ENCODE measurements at regions not wholly inside any gene's neighbourhood (a gene's known extent, or its start where the extent isn't known, plus 50 kb on each side); places are given as distances from the start of the nearest gene placed in this dataset.

DNA sequence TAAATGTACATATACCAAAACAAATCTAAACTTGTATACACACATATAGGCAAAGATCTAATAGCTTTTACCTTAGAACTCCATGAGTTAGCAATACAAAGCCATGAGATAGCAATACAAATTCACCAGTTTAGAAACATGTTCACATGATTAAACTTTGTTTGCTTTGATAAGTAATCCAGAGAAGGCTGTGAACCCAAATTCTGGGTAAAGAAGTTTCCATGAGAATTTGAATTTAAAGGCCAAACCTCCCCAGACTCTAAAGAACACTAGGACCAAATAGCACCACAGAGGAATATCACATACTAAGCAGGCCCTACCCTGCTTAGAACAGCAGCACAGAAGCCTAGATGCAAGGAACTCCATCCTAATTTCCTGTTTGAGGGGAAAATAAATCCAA lies 83.7 kb upstream of the TP63 start:
- no peak overlapping the region for H3K9ac ChIP-seq (ENCODE audit: extremely low read depth, low read length, poor library complexity, severe bottlenecking)
- TF ChIP-seq, protein P1, sequence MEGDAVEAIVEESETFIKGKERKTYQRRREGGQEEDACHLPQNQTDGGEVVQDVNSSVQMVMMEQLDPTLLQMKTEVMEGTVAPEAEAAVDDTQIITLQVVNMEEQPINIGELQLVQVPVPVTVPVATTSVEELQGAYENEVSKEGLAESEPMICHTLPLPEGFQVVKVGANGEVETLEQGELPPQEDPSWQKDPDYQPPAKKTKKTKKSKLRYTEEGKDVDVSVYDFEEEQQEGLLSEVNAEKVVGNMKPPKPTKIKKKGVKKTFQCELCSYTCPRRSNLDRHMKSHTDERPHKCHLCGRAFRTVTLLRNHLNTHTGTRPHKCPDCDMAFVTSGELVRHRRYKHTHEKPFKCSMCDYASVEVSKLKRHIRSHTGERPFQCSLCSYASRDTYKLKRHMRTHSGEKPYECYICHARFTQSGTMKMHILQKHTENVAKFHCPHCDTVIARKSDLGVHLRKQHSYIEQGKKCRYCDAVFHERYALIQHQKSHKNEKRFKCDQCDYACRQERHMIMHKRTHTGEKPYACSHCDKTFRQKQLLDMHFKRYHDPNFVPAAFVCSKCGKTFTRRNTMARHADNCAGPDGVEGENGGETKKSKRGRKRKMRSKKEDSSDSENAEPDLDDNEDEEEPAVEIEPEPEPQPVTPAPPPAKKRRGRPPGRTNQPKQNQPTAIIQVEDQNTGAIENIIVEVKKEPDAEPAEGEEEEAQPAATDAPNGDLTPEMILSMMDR (conservative IDR thresholded peaks at IDR 0.05) = no peak
- Mint-ChIP-seq H3K27me3 (ENCODE audit: insufficient read depth) (no peaks in the 10 kb centered on the region), H3K9me3 (peaks cover 4% of the 10 kb centered on the region), H3K4me1 (no peaks in the 10 kb centered on the region), H3K4me3 (no peak overlapping the region), H3K27ac (no peak overlapping the region), H3K36me3 (ENCODE audit: low read depth) (no peaks in the 10 kb centered on the region)
- no peaks in the 10 kb centered on the region for H3K36me3 ChIP-seq (ENCODE audit: control insufficient read depth, insufficient read depth, low read length)
- H3K4me1 ChIP-seq (ENCODE audit: control insufficient read depth, insufficient read depth, low read length) = no peaks in the 10 kb centered on the region
- H3K27me3 ChIP-seq (ENCODE audit: control insufficient read depth, insufficient read depth, low read length, poor library complexity, severe bottlenecking) = no peaks in the 10 kb centered on the region
- no peak overlapping the region for H3K4me3 ChIP-seq (ENCODE audit: low read length)
- H3K27ac ChIP-seq (ENCODE audit: low read depth, low read length) = no peak overlapping the region
- no peak for DNase-seq
- H3K9me3 ChIP-seq (ENCODE audit: control insufficient read depth, low read length) = peaks cover 8% of the 10 kb centered on the region

DNA sequence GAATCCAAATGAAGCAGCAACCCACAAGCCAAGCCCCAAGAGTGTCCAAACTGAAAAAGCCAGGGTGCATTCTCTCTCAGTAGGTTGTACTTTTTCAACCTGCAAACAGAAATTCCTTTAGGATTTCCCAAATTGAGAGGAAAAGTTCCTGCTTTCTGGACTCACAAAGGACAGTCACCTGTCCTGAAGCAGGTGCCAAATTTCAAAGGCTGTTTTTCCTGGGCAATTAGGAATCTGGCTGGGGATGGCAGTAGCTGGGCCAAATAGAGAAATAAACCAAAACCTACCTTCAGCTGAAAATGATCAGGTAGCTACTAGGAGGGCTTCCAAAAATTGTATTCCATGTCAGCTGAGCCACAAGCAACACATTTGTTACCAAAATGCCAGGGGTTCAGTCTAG lies 83.1 kb upstream of the TP63 start:
- H3K36me3 ChIP-seq (ENCODE audit: control insufficient read depth, insufficient read depth, low read length) = no peaks in the 10 kb centered on the region
- peaks cover 8% of the 10 kb centered on the region for H3K9me3 ChIP-seq (ENCODE audit: control insufficient read depth, low read length)
- H3K36me3 Mint-ChIP-seq (ENCODE audit: low read depth) = no peaks in the 10 kb centered on the region
- no peak for DNase-seq
- TF ChIP-seq, protein P1 (conservative IDR thresholded peaks at IDR 0.05) = no peak
- H3K4me3 Mint-ChIP-seq = no peak overlapping the region
- no peak overlapping the region for H3K27ac Mint-ChIP-seq
- no peaks in the 10 kb centered on the region for H3K4me1 Mint-ChIP-seq
- no peaks in the 10 kb centered on the region for H3K4me1 ChIP-seq (ENCODE audit: control insufficient read depth, insufficient read depth, low read length)
- H3K9ac ChIP-seq (ENCODE audit: extremely low read depth, low read length, poor library complexity, severe bottlenecking) = no peak overlapping the region
- peaks cover 4% of the 10 kb centered on the region for H3K9me3 Mint-ChIP-seq
- H3K27me3 Mint-ChIP-seq (ENCODE audit: insufficient read depth) = no peaks in the 10 kb centered on the region
- H3K27me3 ChIP-seq (ENCODE audit: control insufficient read depth, insufficient read depth, low read length, poor library complexity, severe bottlenecking) = no peaks in the 10 kb centered on the region
- no peak overlapping the region for H3K4me3 ChIP-seq (ENCODE audit: low read length)
- no peak overlapping the region for H3K27ac ChIP-seq (ENCODE audit: low read depth, low read length)

DNA sequence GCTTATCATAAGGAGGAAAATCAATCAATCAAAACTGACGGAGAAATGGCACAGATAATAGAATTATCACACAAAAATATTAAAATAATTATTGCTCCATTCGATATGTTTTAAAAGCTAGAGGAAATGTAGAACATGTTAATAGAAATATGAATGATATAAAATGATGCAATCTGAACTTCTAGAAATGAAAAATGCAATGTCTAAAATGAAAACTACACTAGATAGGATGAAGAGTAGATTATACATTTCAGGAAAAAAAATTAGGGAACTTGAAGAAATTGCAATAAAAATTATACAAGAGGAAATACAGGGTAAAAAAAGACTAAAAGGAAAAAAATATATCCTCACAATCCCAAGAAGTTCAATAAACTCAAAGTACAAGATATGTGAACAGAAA lies 80.2 kb upstream of the TP63 start:
- Histone ChIP-seq H3K36me3 (ENCODE audit: control insufficient read depth, insufficient read depth, low read length) (no peaks in the 10 kb centered on the region), H3K27me3 (ENCODE audit: control insufficient read depth, insufficient read depth, low read length, poor library complexity, severe bottlenecking) (no peaks in the 10 kb centered on the region), H3K27ac (ENCODE audit: low read depth, low read length) (no peak overlapping the region), H3K4me1 (ENCODE audit: control insufficient read depth, insufficient read depth, low read length) (no peaks in the 10 kb centered on the region), H3K9me3 (ENCODE audit: control insufficient read depth, low read length) (no peaks in the 10 kb centered on the region), H3K9ac (ENCODE audit: extremely low read depth, low read length, poor library complexity, severe bottlenecking) (no peak overlapping the region), H3K4me3 (ENCODE audit: low read length) (no peak overlapping the region)
- Mint-ChIP-seq H3K4me3 (no peak overlapping the region), H3K27ac (no peak overlapping the region), H3K36me3 (ENCODE audit: low read depth) (no peaks in the 10 kb centered on the region), H3K4me1 (no peaks in the 10 kb centered on the region), H3K9me3 (no peaks in the 10 kb centered on the region), H3K27me3 (ENCODE audit: insufficient read depth) (no peaks in the 10 kb centered on the region)
- DNase-seq = no peak
- TF ChIP-seq, protein P1 (conservative IDR thresholded peaks at IDR 0.05) = no peak
- WGBS, 2 experiments (ENCODE audit: insufficient coverage in 1 of 2, insufficient read length in 1 of 2) = no CpG with 5 or more reads among the region's 2 CpGs

Data from endodermal cell (in vitro differentiated cells).